ENCODE measurements at regions not wholly inside any gene's neighbourhood (a gene's known extent, or its start where the extent isn't known, plus 50 kb on each side); places are given as distances from the start of the nearest gene placed in this dataset.

DNA sequence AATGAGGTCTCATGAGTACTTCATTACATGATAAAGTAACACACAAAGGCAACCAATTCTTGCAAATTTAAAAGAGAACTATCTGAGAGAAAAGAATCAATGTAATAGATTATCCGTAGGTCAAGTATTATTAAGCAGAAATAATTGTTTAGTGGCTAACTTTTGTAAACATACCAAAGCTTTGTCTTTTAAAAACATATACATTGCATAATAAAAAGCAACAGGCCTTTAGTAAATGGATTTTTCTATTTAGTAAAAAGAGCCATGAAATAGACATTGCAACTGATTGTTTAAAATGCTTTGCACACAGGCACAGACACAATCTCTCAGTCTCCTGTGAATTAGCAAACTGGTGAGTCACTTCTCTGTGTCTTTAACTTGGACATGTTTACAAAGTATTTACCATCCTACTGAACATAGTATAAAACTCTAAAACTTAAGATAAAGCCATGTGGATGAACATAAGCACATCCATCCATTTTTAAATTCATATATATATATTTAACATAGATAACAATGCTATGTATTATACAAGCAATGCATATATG lies 518.7 kb upstream of the MGAT4C start:
- intact Hi-C loops (cut with micrococcal nuclease): no loop called here
- H3K9me3 Mint-ChIP-seq: peaks cover 0 to 4% (median 2%) of the 10 kb centered on the region in 7 donors
- Histone ChIP-seq H3K4me1 (ENCODE audit: control insufficient read depth in 1 of 2, insufficient read depth in 2 of 2, low read length in 2 of 2) (no peaks in the 10 kb centered on the region), H2AFZ (ENCODE audit: insufficient read depth, low read depth, low read length, poor library complexity, severe bottlenecking) (no peak overlapping the region), H3K27ac (ENCODE audit: low read depth in 1 of 2, low read length in 2 of 2) (no peak overlapping the region), H3K4me3 (replicated peaks in 1 of 3; ENCODE audit: low read depth in 2 of 3, low read length in 3 of 3) (no peak overlapping the region), H3K27me3 (ENCODE audit: control insufficient read depth in 2 of 2, insufficient read depth in 2 of 2, low read length in 2 of 2) (no peaks in the 10 kb centered on the region), H4K20me1 (ENCODE audit: insufficient read depth, low read length) (no peaks in the 10 kb centered on the region), H3K36me3 (replicated peaks in 1 of 2; ENCODE audit: control insufficient read depth in 1 of 2, insufficient read depth in 2 of 2, low read length in 2 of 2) (no peaks in the 10 kb centered on the region), H3K79me2 (ENCODE audit: insufficient read depth, low read length) (no peaks in the 10 kb centered on the region), H3K9ac (ENCODE audit: insufficient read depth, low read length, poor library complexity, severe bottlenecking) (no peak overlapping the region), H3K9me3 (replicated peaks in 1 of 2; ENCODE audit: control insufficient read depth in 1 of 2, insufficient read depth in 1 of 2, low read length in 2 of 2) (no peaks in the 10 kb centered on the region), H3K4me2 (replicated peaks; ENCODE audit: extremely low read depth, low read length, poor library complexity, severe bottlenecking) (no peak overlapping the region)
- WGBS (ENCODE audit: insufficient coverage): no CpG with 5 or more reads among the region's 1 CpG
- H3K27me3 Mint-ChIP-seq (ENCODE audit: low read depth in 3 of 3): no peaks in the 10 kb centered on the region
- H3K36me3 Mint-ChIP-seq: no peaks in the 10 kb centered on the region
- no peak overlapping the region for H3K4me3 Mint-ChIP-seq
- H3K27ac Mint-ChIP-seq: no peak overlapping the region
- TF ChIP-seq, protein P1, sequence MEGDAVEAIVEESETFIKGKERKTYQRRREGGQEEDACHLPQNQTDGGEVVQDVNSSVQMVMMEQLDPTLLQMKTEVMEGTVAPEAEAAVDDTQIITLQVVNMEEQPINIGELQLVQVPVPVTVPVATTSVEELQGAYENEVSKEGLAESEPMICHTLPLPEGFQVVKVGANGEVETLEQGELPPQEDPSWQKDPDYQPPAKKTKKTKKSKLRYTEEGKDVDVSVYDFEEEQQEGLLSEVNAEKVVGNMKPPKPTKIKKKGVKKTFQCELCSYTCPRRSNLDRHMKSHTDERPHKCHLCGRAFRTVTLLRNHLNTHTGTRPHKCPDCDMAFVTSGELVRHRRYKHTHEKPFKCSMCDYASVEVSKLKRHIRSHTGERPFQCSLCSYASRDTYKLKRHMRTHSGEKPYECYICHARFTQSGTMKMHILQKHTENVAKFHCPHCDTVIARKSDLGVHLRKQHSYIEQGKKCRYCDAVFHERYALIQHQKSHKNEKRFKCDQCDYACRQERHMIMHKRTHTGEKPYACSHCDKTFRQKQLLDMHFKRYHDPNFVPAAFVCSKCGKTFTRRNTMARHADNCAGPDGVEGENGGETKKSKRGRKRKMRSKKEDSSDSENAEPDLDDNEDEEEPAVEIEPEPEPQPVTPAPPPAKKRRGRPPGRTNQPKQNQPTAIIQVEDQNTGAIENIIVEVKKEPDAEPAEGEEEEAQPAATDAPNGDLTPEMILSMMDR (IDR thresholded peaks at IDR 0.05): no peak
- no peak for DNase-seq
- H3K4me1 Mint-ChIP-seq: no peaks in the 10 kb centered on the region

DNA sequence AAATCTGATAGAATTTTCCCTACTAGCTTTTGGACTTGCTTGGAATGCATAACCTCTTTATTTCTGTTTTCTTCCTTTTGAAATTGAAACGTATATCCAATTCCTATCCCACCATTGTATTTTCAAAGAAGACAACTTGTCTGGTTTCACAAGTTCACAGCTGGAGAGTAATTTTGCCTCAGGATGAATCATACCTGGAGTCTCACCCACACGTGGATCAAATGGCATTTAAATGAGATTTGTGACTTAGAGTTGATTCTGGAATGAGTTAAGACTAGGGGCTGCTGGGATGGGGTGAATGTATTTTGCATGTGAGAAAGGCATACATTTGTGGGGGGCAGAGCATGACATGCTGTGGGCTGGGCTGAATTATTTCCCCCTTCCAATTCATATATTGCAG lies 516.5 kb upstream of the MGAT4C start:
- no peaks in the 10 kb centered on the region for H3K27me3 ChIP-seq (ENCODE audit: control insufficient read depth in 2 of 2, insufficient read depth in 2 of 2, low read length in 2 of 2)
- no peak for DNase-seq
- H2AFZ ChIP-seq (ENCODE audit: insufficient read depth, low read depth, low read length, poor library complexity, severe bottlenecking): no peak overlapping the region
- no peaks in the 10 kb centered on the region for H3K79me2 ChIP-seq (ENCODE audit: insufficient read depth, low read length)
- H3K9ac ChIP-seq (ENCODE audit: insufficient read depth, low read length, poor library complexity, severe bottlenecking): no peak overlapping the region
- Mint-ChIP-seq H3K36me3 (no peaks in the 10 kb centered on the region), H3K4me3 (no peak overlapping the region), H3K27ac (peak overlapping the region in 1 of 7 donors; percentile 66), H3K4me1 (no peaks in the 10 kb centered on the region), H3K9me3 (peaks cover 0 to 8% (median 0%) of the 10 kb centered on the region in 7 donors), H3K27me3 (ENCODE audit: low read depth in 3 of 3) (no peaks in the 10 kb centered on the region)
- H3K27ac ChIP-seq (ENCODE audit: low read depth in 1 of 2, low read length in 2 of 2): no peak overlapping the region
- WGBS (ENCODE audit: insufficient coverage): 76% methylated on average over 2 of the region's 2 CpGs
- intact Hi-C loops (cut with micrococcal nuclease): no loop called here
- no peaks in the 10 kb centered on the region for H3K36me3 ChIP-seq (replicated peaks in 1 of 2; ENCODE audit: control insufficient read depth in 1 of 2, insufficient read depth in 2 of 2, low read length in 2 of 2)
- H3K4me3 ChIP-seq (replicated peaks in 1 of 3; ENCODE audit: low read depth in 2 of 3, low read length in 3 of 3): no peak overlapping the region
- H4K20me1 ChIP-seq (ENCODE audit: insufficient read depth, low read length): no peaks in the 10 kb centered on the region
- no peaks in the 10 kb centered on the region for H3K4me1 ChIP-seq (ENCODE audit: control insufficient read depth in 1 of 2, insufficient read depth in 2 of 2, low read length in 2 of 2)
- H3K9me3 ChIP-seq (replicated peaks in 1 of 2; ENCODE audit: control insufficient read depth in 1 of 2, insufficient read depth in 1 of 2, low read length in 2 of 2): no peaks in the 10 kb centered on the region
- no peak overlapping the region for H3K4me2 ChIP-seq (replicated peaks; ENCODE audit: extremely low read depth, low read length, poor library complexity, severe bottlenecking)
- TF ChIP-seq, protein P1 (IDR thresholded peaks at IDR 0.05): no peak

Measured in CD14-positive monocyte (primary cell).